Endodermal cell (in vitro differentiated cells): ENCODE measurements at regions not wholly inside any gene's neighbourhood (a gene's known extent, or its start where the extent isn't known, plus 50 kb on each side); places are given as distances from the start of the nearest gene placed in this dataset.
"Not testable (repeated sequence)": the region's sequence is repeated elsewhere in the genome, so short reads cannot be mapped to it uniquely, and the experiment has no call there.

Experiments used
- DNase-seq: peaks from one replicate; pipeline ENCODE4 v3.0.0-alpha.2; 2017
- H3K27ac ChIP-seq: 2 replicates; pipeline ENCODE4 v1.5.1; 2013; ENCODE audit warnings: mild to moderate bottlenecking, low read depth, low read length, moderate library complexity
- H3K27me3 ChIP-seq: 2 replicates; pipeline ENCODE4 v1.6.1; 2013; ENCODE audit warnings: mild to moderate bottlenecking, low read length, moderate library complexity; ENCODE audit not compliant: insufficient read depth, control insufficient read depth, poor library complexity, severe bottlenecking
- H3K36me3 ChIP-seq: 2 replicates; pipeline ENCODE4 v1.7.0; 2013; ENCODE audit warnings: mild to moderate bottlenecking, low read length, moderate library complexity; ENCODE audit not compliant: control insufficient read depth, insufficient read depth
- H3K4me1 ChIP-seq: one replicate; pipeline ENCODE4 v1.7.0; 2013; ENCODE audit warnings: low read length; ENCODE audit not compliant: control insufficient read depth, insufficient read depth
- H3K4me3 ChIP-seq: 2 replicates; pipeline ENCODE4 v1.5.1; 2013; ENCODE audit warnings: mild to moderate bottlenecking, low read length, moderate library complexity
- H3K9ac ChIP-seq: 2 replicates; pipeline ENCODE4 v1.6.1; 2013; ENCODE audit warnings: mild to moderate bottlenecking, low read length, moderate library complexity; ENCODE audit not compliant: poor library complexity, severe bottlenecking; ENCODE audit errors: extremely low read depth
- H3K9me3 ChIP-seq: 2 replicates; pipeline ENCODE4 v1.6.1; 2013; ENCODE audit warnings: mild to moderate bottlenecking, low read length, moderate library complexity; ENCODE audit not compliant: control insufficient read depth
- H3K27ac Mint-ChIP-seq: 2 replicates; pipeline ENCODE4 v1.8.0; 2020; ENCODE audit warnings: mixed read lengths
- H3K27me3 Mint-ChIP-seq: 2 replicates; pipeline ENCODE4 v1.8.0; 2021; ENCODE audit warnings: mild to moderate bottlenecking, mixed read lengths; ENCODE audit not compliant: insufficient read depth
- H3K36me3 Mint-ChIP-seq: 2 replicates; pipeline ENCODE4 v1.8.0; 2020; ENCODE audit warnings: low read depth, mixed read lengths
- H3K4me1 Mint-ChIP-seq: 2 replicates; pipeline ENCODE4 v1.8.0; 2020; ENCODE audit warnings: mixed read lengths
- H3K4me3 Mint-ChIP-seq: 2 replicates; pipeline ENCODE4 v1.8.0; 2020; ENCODE audit warnings: mild to moderate bottlenecking, moderate library complexity, mixed read lengths
- H3K9me3 Mint-ChIP-seq: 2 replicates; pipeline ENCODE4 v1.8.0; 2020; ENCODE audit warnings: mild to moderate bottlenecking, mixed read lengths
- WGBS, 2 experiments: methylation state at CpG; one replicate each; pipeline versions ENCODE4 v1.1.5 to v1.1.7; 2013; ENCODE audit warnings: missing lambda C conversion rate in 2 of 2, mixed read lengths in 1 of 2; ENCODE audit not compliant: insufficient coverage in 1 of 2, insufficient read length in 1 of 2; 5-methylcytosine and 5-hydroxymethylcytosine counted together
- TF ChIP-seq, protein P1 (sequence below): fragments of 200-600 bp; sonication (generic); conservative IDR thresholded peaks from 2 replicates; pipeline ENCODE4 v1.5.0; 2021; ENCODE audit warnings: antibody characterized with exemption, mild to moderate bottlenecking

DNA sequence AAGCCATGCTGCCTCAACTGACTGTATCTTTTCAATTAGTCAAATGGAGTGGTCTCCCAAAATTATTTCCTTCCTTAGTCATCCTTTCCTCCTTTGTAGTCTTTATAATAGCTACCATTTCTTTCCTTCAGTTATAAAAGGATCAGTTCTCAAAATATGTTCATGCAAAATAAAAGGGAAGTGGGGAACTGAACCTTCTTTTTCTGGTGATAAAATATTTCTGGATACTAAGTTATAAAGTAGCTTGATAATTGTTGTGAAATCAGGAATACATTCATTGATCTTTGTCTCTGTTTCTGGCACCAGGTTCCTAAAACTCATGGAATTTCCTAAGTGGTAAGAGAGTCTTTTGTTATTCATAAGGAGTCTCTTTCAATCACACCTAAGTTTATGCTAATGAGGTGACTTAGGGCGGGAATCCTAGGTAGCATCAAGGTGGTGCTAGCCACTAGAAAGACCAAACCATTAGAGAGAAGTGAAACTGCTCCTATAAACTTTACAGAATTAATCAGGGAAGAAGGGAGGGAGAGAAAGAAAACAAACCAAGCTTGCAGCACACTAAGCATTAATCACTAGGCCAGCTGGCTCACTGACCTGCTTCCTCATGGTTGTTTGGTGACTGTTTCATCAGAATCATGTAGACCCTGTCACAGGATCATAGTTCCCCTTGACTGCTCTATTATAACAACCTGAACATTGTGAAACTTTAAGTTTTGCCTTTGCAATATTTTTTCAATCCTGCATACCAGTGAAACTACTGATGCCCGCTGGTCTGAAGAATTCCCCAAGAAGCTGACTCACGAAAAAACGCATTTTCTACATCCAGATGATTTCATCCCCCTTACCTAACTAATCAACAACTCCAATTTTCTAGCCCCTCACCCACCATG lies 161.6 kb upstream of the PTBP2 start:
- Mint-ChIP-seq H3K4me3 (no peak overlapping the region), H3K4me1 (peaks cover 12% of the 10 kb centered on the region)
- TF ChIP-seq, protein P1, sequence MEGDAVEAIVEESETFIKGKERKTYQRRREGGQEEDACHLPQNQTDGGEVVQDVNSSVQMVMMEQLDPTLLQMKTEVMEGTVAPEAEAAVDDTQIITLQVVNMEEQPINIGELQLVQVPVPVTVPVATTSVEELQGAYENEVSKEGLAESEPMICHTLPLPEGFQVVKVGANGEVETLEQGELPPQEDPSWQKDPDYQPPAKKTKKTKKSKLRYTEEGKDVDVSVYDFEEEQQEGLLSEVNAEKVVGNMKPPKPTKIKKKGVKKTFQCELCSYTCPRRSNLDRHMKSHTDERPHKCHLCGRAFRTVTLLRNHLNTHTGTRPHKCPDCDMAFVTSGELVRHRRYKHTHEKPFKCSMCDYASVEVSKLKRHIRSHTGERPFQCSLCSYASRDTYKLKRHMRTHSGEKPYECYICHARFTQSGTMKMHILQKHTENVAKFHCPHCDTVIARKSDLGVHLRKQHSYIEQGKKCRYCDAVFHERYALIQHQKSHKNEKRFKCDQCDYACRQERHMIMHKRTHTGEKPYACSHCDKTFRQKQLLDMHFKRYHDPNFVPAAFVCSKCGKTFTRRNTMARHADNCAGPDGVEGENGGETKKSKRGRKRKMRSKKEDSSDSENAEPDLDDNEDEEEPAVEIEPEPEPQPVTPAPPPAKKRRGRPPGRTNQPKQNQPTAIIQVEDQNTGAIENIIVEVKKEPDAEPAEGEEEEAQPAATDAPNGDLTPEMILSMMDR, result no peak

DNA sequence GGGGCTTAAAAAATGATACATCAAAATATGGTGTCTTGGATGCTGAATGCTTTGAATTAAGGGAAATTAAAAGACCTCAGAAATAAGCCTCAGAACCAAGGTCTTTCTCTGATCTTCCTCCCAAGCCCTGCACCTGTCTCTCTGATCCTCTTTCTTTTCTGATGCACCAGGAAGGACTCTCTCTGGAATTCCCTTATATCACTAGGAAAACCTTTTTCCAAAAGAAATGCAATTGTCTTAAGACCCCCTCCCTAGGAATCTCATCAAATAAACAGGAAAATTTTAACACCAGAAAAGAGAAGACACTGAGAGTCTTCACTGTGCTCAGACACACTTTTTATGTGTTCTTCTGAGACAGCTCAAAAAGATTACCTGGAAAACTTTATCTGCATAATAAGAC lies 159.5 kb upstream of the PTBP2 start:
- DNase-seq, result no peak
- Histone ChIP-seq H3K27me3 (no peaks in the 10 kb centered on the region), H3K9ac (no peak overlapping the region), H3K9me3 (peaks cover 12% of the 10 kb centered on the region), H3K36me3 (no peaks in the 10 kb centered on the region), H3K4me1 (no peaks in the 10 kb centered on the region), H3K27ac (no peak overlapping the region), H3K4me3 (no peak overlapping the region)
- Mint-ChIP-seq H3K4me3 (no peak overlapping the region), H3K9me3 (peaks cover 23% of the 10 kb centered on the region), H3K4me1 (peaks cover 12% of the 10 kb centered on the region), H3K27me3 (no peaks in the 10 kb centered on the region), H3K27ac (no peak overlapping the region), H3K36me3 (peaks cover 5% of the 10 kb centered on the region)
- TF ChIP-seq, protein P1, result no peak

More for the DNA sequence above, 161.6 kb upstream of the PTBP2 start:
- H3K27ac ChIP-seq, result no peak overlapping the region
- no peaks in the 10 kb centered on the region for H3K36me3 ChIP-seq
- H3K4me3 ChIP-seq, result no peak overlapping the region
- H3K9me3 Mint-ChIP-seq, result peaks cover 23% of the 10 kb centered on the region
- 77 to 98% methylated on average over 3 to 4 of the region's 4 CpGs for WGBS, 2 experiments
- no peaks in the 10 kb centered on the region for H3K4me1 ChIP-seq
- H3K36me3 Mint-ChIP-seq, result peaks cover 5% of the 10 kb centered on the region
- no peak overlapping the region for H3K9ac ChIP-seq
- H3K9me3 ChIP-seq, result peaks cover 12% of the 10 kb centered on the region
- H3K27ac Mint-ChIP-seq, result peak overlapping the region; percentile 67
- H3K27me3 Mint-ChIP-seq, result no peaks in the 10 kb centered on the region
- H3K27me3 ChIP-seq, result no peaks in the 10 kb centered on the region
- DNase-seq, result no peak

DNA sequence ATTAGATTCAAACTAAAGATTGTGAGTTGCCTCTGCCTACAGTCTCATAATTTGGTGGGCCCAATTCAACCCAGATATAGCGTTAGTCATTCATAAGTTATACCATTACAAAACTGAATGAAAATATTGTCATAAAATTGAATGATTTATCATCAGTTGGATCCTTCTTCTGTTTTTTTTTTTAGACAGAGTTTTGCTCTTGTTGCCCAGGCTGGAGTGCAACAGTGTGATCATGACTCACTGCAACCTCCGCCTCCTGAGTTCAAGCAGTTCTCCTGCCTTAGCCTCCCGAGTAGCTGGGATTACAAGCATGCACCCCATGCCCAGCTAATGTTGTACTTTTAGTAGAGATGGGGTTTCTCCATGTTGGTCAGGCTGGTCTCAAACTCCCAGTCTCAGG lies 157.2 kb upstream of the PTBP2 start:
- not testable (repeated sequence) for H3K27me3 Mint-ChIP-seq, H3K9ac ChIP-seq, H3K36me3 Mint-ChIP-seq, H3K4me3 Mint-ChIP-seq, H3K27ac ChIP-seq, H3K4me1 ChIP-seq, H3K36me3 ChIP-seq, H3K27me3 ChIP-seq, H3K4me1 Mint-ChIP-seq, DNase-seq, H3K27ac Mint-ChIP-seq, H3K4me3 ChIP-seq
- WGBS, 2 experiments, result 98% methylated on average over 3 of the region's 3 CpGs; no CpG with 5 or more reads in 1 of the 2 experiments
- H3K9me3 Mint-ChIP-seq, result peaks cover 23% of the 10 kb centered on the region
- H3K9me3 ChIP-seq, result peaks cover 12% of the 10 kb centered on the region
